GM21786 (cell line): ENCODE measurements at regions not wholly inside any gene's neighbourhood (a gene's known extent, or its start where the extent isn't known, plus 50 kb on each side); places are given as distances from the start of the nearest gene placed in this dataset.

Experiments
- ATAC-seq: cut with Tn5 transposase; IDR thresholded peaks from one replicate; pipeline ENCODE4 v1.9.1; 2021; ENCODE audit not compliant: unreplicated experiment

- no peak for ATAC-seq
Measured at GRCh38 chr14:25108291-25108690, 58.3 kb upstream of the STXBP6 start.

DNA sequence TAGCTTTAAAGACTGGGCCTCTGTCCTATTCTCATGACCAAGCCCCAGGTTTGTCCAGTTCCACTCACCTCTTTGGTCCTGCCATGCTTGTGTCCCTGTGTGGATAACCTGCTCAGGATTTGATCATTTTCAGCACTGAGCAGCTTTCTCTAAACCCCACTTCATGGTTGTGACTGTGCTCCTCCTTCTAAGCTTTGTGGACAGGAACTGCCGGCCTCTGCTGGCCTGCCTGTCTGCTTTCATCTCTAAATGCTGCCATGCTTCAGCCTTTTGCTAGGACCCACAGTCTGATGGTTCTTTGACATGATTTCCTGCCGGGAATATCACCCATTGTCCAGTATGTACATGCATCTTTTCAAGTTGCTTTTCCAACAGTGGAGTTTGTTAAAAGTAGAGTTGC lies 53.9 kb upstream of the STXBP6 start:
- ATAC-seq = no peak

DNA sequence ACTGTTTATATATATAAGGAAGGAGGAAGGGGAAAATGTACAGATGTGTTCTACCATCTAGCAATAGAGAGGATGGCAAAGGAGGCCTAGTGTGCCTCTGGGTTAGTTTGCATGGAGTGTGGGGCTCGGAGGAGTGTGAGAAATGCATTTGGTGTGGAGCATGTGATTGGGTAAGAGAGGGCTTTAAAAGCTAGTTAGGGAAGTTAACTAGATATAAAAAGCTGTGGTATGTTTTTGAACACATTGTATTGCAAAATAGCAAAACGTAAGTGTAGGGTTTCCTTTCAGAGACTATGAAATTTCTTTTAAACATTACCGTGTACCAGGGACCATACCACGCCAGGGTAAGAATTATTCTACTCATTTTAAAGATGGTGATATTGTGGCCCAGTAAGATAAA lies 53.3 kb upstream of the STXBP6 start:
- no peak for ATAC-seq

- no peak for ATAC-seq
Measured at GRCh38 chr14:25102788-25103187, 52.8 kb upstream of the STXBP6 start.

DNA sequence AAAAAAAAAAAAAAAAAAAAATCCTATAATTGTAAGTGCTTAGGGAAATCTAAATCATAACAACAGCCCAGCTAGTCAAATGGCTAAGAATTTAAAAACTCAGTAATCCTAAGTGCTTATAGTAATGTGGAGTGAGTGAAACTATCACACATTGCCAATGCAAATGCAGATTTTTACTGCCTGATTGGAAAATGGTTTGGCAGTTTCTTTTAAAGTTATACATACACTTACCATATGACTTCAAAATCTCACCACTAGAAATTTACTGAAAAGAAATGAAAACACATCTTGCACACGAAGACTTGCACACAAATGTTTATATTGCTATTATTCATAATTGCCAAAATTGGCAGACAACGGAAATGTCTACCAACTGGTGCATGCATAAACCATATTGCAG lies 51.3 kb upstream of the STXBP6 start:
- no peak for ATAC-seq
